B cell (primary cell): ENCODE measurements at regions not wholly inside any gene's neighbourhood (a gene's known extent, or its start where the extent isn't known, plus 50 kb on each side); places are given as distances from the start of the nearest gene placed in this dataset.

Experiments used
- EZH2 ChIP-seq: IDR thresholded peaks from 2 replicates; pipeline ENCODE4 v1.6.1; 2012; ENCODE audit warnings: borderline replicate concordance, low read depth, mild to moderate bottlenecking, moderate library complexity, low read length; ENCODE audit not compliant: insufficient read depth, poor library complexity, severe bottlenecking
- TF ChIP-seq, protein P1 (sequence below): fragments of 200-600 bp; IDR thresholded peaks from one replicate; pipeline ENCODE4 v1.8.0; 2022; ENCODE audit warnings: antibody characterized with exemption, mild to moderate bottlenecking

DNA sequence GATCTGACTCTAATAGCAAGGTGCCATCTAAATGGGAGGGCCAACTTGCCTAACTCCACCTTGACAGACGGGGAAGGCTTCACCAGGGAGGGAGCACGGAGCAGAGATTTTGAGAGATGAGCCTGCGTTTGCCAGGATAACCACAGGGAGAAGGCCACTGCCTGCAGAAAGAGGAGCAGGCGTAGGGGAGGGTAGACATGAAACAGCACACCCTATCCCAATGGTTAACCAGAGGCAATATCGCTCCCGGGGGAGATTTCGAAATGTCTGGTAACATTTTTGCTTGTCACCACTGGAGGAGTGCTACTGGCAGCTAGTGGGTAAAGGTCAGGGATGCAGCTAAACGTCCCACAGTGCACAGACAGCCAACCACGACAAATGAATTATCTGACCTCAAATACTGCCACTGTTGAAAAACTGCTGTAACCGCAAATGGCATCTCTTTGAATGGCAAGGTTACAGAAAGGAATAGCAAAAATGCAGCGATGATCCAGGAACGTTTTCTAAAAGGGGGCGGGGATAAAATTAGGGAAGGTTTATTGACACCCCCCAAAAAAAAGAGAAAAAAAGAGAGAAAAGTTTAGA, 126.0 kb upstream of the ATF7IP start:
- TF ChIP-seq, protein P1, sequence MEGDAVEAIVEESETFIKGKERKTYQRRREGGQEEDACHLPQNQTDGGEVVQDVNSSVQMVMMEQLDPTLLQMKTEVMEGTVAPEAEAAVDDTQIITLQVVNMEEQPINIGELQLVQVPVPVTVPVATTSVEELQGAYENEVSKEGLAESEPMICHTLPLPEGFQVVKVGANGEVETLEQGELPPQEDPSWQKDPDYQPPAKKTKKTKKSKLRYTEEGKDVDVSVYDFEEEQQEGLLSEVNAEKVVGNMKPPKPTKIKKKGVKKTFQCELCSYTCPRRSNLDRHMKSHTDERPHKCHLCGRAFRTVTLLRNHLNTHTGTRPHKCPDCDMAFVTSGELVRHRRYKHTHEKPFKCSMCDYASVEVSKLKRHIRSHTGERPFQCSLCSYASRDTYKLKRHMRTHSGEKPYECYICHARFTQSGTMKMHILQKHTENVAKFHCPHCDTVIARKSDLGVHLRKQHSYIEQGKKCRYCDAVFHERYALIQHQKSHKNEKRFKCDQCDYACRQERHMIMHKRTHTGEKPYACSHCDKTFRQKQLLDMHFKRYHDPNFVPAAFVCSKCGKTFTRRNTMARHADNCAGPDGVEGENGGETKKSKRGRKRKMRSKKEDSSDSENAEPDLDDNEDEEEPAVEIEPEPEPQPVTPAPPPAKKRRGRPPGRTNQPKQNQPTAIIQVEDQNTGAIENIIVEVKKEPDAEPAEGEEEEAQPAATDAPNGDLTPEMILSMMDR, result no peak
- TF ChIP-seq EZH2, result no peak
